ENCODE measurements at regions not wholly inside any gene's neighbourhood (a gene's known extent, or its start where the extent isn't known, plus 50 kb on each side); places are given as distances from the start of the nearest gene placed in this dataset.

- Mint-ChIP-seq H3K36me3 (no peaks in the 10 kb centered on the region), H3K9me3 (no peaks in the 10 kb centered on the region), H3K27ac (peak overlapping the region; percentile 38), H3K27me3 (no peaks in the 10 kb centered on the region), H3K4me1 (peaks cover 17% of the 10 kb centered on the region), H3K4me3 (peak overlapping the region; percentile 29)
- DNase-seq (ENCODE audit: low spot score in 2 of 2) (no peak), ATAC-seq (ENCODE audit: low read depth) (no peak)
Measured at GRCh38 chr11:128236506-128237498, 350.6 kb downstream of the ETS1 start.

GRCh38 chr11:128235958-128236357 is 351.4 kb downstream of the ETS1 start:
- DNase-seq (ENCODE audit: low spot score in 2 of 2), result no peak
- Mint-ChIP-seq H3K4me1 (peaks cover 17% of the 10 kb centered on the region), H3K4me3 (no peak overlapping the region), H3K27me3 (no peaks in the 10 kb centered on the region), H3K27ac (peak overlapping the region; percentile 38), H3K9me3 (no peaks in the 10 kb centered on the region), H3K36me3 (no peaks in the 10 kb centered on the region)
- no peak for ATAC-seq (ENCODE audit: low read depth)

GRCh38 chr11:128235426-128235825 is 351.9 kb downstream of the ETS1 start:
- H3K4me3 Mint-ChIP-seq, result no peak overlapping the region
- no peaks in the 10 kb centered on the region for H3K36me3 Mint-ChIP-seq
- no peak for DNase-seq (ENCODE audit: low spot score in 2 of 2)

GRCh38 chr11:128234143-128234542 is 353.2 kb downstream of the ETS1 start:
- DNase-seq (ENCODE audit: low spot score in 2 of 2), result no peak
- no peaks in the 10 kb centered on the region for H3K36me3 Mint-ChIP-seq
- no peak overlapping the region for H3K27ac Mint-ChIP-seq
- H3K9me3 Mint-ChIP-seq, result no peaks in the 10 kb centered on the region
- no peak for ATAC-seq (ENCODE audit: low read depth)
- no peaks in the 10 kb centered on the region for H3K27me3 Mint-ChIP-seq
- peaks cover 14% of the 10 kb centered on the region for H3K4me1 Mint-ChIP-seq
- H3K4me3 Mint-ChIP-seq, result no peak overlapping the region

More at GRCh38 chr11:128235426-128235825, 351.9 kb downstream of the ETS1 start:
- no peak for ATAC-seq (ENCODE audit: low read depth)
- Mint-ChIP-seq H3K27ac (no peak overlapping the region), H3K9me3 (no peaks in the 10 kb centered on the region), H3K4me1 (peaks cover 17% of the 10 kb centered on the region), H3K27me3 (no peaks in the 10 kb centered on the region)

GRCh38 chr11:128232588-128232987 is 354.8 kb downstream of the ETS1 start:
- no peaks in the 10 kb centered on the region for H3K9me3 Mint-ChIP-seq
- H3K4me3 Mint-ChIP-seq, result no peak overlapping the region
- H3K27me3 Mint-ChIP-seq, result no peaks in the 10 kb centered on the region
- no peak overlapping the region for H3K27ac Mint-ChIP-seq
- ATAC-seq (ENCODE audit: low read depth) (no peak), DNase-seq (ENCODE audit: low spot score in 2 of 2) (no peak)
- H3K4me1 Mint-ChIP-seq, result peaks cover 5% of the 10 kb centered on the region
- H3K36me3 Mint-ChIP-seq, result no peaks in the 10 kb centered on the region

- Mint-ChIP-seq H3K4me3 (no peak overlapping the region), H3K27me3 (no peaks in the 10 kb centered on the region), H3K36me3 (no peaks in the 10 kb centered on the region), H3K27ac (no peak overlapping the region), H3K4me1 (peaks cover 5% of the 10 kb centered on the region), H3K9me3 (no peaks in the 10 kb centered on the region)
- DNase-seq (ENCODE audit: low spot score in 2 of 2) (no peak), ATAC-seq (ENCODE audit: low read depth) (no peak)
Measured at GRCh38 chr11:128231845-128232410, 355.4 kb downstream of the ETS1 start.

GRCh38 chr11:128227466-128227865 is 359.9 kb downstream of the ETS1 start:
- H3K9me3 Mint-ChIP-seq, result no peaks in the 10 kb centered on the region
- no peak overlapping the region for H3K27ac Mint-ChIP-seq
- DNase-seq (ENCODE audit: low spot score in 2 of 2) (no peak), ATAC-seq (ENCODE audit: low read depth) (no peak)
- peaks cover 2% of the 10 kb centered on the region for H3K4me1 Mint-ChIP-seq
- H3K36me3 Mint-ChIP-seq, result no peaks in the 10 kb centered on the region
- H3K27me3 Mint-ChIP-seq, result no peaks in the 10 kb centered on the region
- no peak overlapping the region for H3K4me3 Mint-ChIP-seq

- Mint-ChIP-seq H3K4me3 (no peak overlapping the region), H3K27me3 (no peaks in the 10 kb centered on the region), H3K27ac (no peak overlapping the region), H3K36me3 (no peaks in the 10 kb centered on the region), H3K4me1 (peaks cover 2% of the 10 kb centered on the region), H3K9me3 (no peaks in the 10 kb centered on the region)
- DNase-seq (ENCODE audit: low spot score in 2 of 2) (no peak), ATAC-seq (ENCODE audit: low read depth) (no peak)
Measured at GRCh38 chr11:128226106-128226716, 361.1 kb downstream of the ETS1 start.

- no peak overlapping the region for H3K27ac Mint-ChIP-seq
Measured at GRCh38 chr11:128222245-128222884, 365.0 kb downstream of the ETS1 start.

GRCh38 chr11:128219731-128220120 is 367.6 kb downstream of the ETS1 start:
- Mint-ChIP-seq H3K9me3 (no peaks in the 10 kb centered on the region), H3K36me3 (no peaks in the 10 kb centered on the region), H3K27ac (no peak overlapping the region), H3K4me3 (no peak overlapping the region), H3K4me1 (peaks cover 4% of the 10 kb centered on the region), H3K27me3 (peaks cover 1% of the 10 kb centered on the region)
- ATAC-seq (ENCODE audit: low read depth) (no peak), DNase-seq (ENCODE audit: low spot score in 2 of 2) (no peak)

More at GRCh38 chr11:128222245-128222884, 365.0 kb downstream of the ETS1 start:
- DNase-seq (ENCODE audit: low spot score in 2 of 2) (no peak), ATAC-seq (ENCODE audit: low read depth) (no peak)
- H3K36me3 Mint-ChIP-seq, result no peaks in the 10 kb centered on the region
- no peak overlapping the region for H3K4me3 Mint-ChIP-seq
- H3K27me3 Mint-ChIP-seq, result peaks cover 1% of the 10 kb centered on the region
- H3K4me1 Mint-ChIP-seq, result peaks cover 4% of the 10 kb centered on the region
- H3K9me3 Mint-ChIP-seq, result no peaks in the 10 kb centered on the region

- H3K4me1 Mint-ChIP-seq, result peaks cover 2% of the 10 kb centered on the region
- DNase-seq (ENCODE audit: low spot score in 2 of 2) (no peak), ATAC-seq (ENCODE audit: low read depth) (no peak)
- no peak overlapping the region for H3K27ac Mint-ChIP-seq
- no peak overlapping the region for H3K4me3 Mint-ChIP-seq
- H3K36me3 Mint-ChIP-seq, result no peaks in the 10 kb centered on the region
- H3K9me3 Mint-ChIP-seq, result no peaks in the 10 kb centered on the region
- peaks cover 1% of the 10 kb centered on the region for H3K27me3 Mint-ChIP-seq
Measured at GRCh38 chr11:128216198-128216597, 371.2 kb downstream of the ETS1 start.

- peaks cover 1% of the 10 kb centered on the region for H3K27me3 Mint-ChIP-seq
- H3K27ac Mint-ChIP-seq, result no peak overlapping the region
- H3K36me3 Mint-ChIP-seq, result no peaks in the 10 kb centered on the region
- DNase-seq (ENCODE audit: low spot score in 2 of 2) (no peak), ATAC-seq (ENCODE audit: low read depth) (no peak)
- no peak overlapping the region for H3K4me3 Mint-ChIP-seq
- H3K9me3 Mint-ChIP-seq, result no peaks in the 10 kb centered on the region
- H3K4me1 Mint-ChIP-seq, result peaks cover 2% of the 10 kb centered on the region
Measured at GRCh38 chr11:128215238-128215882, 372.0 kb downstream of the ETS1 start.

- DNase-seq (ENCODE audit: low spot score in 2 of 2), result no peak
- Mint-ChIP-seq H3K9me3 (no peaks in the 10 kb centered on the region), H3K4me3 (no peak overlapping the region), H3K27me3 (no peaks in the 10 kb centered on the region), H3K36me3 (no peaks in the 10 kb centered on the region), H3K27ac (no peak overlapping the region), H3K4me1 (peaks cover under 1% of the 10 kb centered on the region)
- ATAC-seq (ENCODE audit: low read depth), result no peak
Measured at GRCh38 chr11:128214263-128214662, 373.1 kb downstream of the ETS1 start.
